ENCODE measurements at regions not wholly inside any gene's neighbourhood (a gene's known extent, or its start where the extent isn't known, plus 50 kb on each side); places are given as distances from the start of the nearest gene placed in this dataset.

- CTCF ChIA-PET, result no interaction called here
- H3K4me1 ChIP-seq (ENCODE audit: insufficient read depth, low read length), result no peaks in the 10 kb centered on the region
- no peaks in the 10 kb centered on the region for H3K79me2 ChIP-seq (ENCODE audit: low read length)
- POLR2A ChIA-PET (ENCODE audit: unreplicated experiment), result no interaction called here
- no peaks in the 10 kb centered on the region for H3F3A ChIP-seq (ENCODE audit: low read length, unreplicated experiment)
- H3K4me3 ChIP-seq (ENCODE audit: low read length), result no peak overlapping the region
- no peak for DNase-seq
- no peak overlapping the region for H2AFZ ChIP-seq (ENCODE audit: low read length)
- H3K9ac ChIP-seq (ENCODE audit: low read length), result no peak overlapping the region
- H3K4me2 ChIP-seq (ENCODE audit: low read length), result no peak overlapping the region
- BruUV-seq (replicated peaks), result no TSS peak
- H3K36me3 ChIP-seq (ENCODE audit: low read depth, low read length), result no peaks in the 10 kb centered on the region
- no peaks in the 10 kb centered on the region for H4K20me1 ChIP-seq (ENCODE audit: low read length)
- no peaks in the 10 kb centered on the region for H3K27me3 ChIP-seq (ENCODE audit: low read length)
- intact Hi-C loops (cut with micrococcal nuclease), result no loop called here
- TF ChIP-seq CTCF (conservative IDR thresholded peaks at IDR 0.05; ENCODE audit: low read depth, low read length), result no peak
- no peak for TF ChIP-seq EZH2phosphoT487 (IDR thresholded peaks at IDR 0.05; ENCODE audit: borderline replicate concordance, low read length)
- no peak for TF ChIP-seq EZH2 (IDR thresholded peaks at IDR 0.05; ENCODE audit: low read length, unreplicated experiment)
- no peaks in the 10 kb centered on the region for H3K9me3 ChIP-seq (ENCODE audit: low read length)
- ATAC-seq, result no peak
- no peak overlapping the region for H3K27ac ChIP-seq (ENCODE audit: low read length)
- H3K9me2 ChIP-seq (replicated peaks; ENCODE audit: low read length), result no peaks in the 10 kb centered on the region
Observed at GRCh38 chr10:32148864-32149251, 92.6 kb upstream of the KIF5B start.

DNA sequence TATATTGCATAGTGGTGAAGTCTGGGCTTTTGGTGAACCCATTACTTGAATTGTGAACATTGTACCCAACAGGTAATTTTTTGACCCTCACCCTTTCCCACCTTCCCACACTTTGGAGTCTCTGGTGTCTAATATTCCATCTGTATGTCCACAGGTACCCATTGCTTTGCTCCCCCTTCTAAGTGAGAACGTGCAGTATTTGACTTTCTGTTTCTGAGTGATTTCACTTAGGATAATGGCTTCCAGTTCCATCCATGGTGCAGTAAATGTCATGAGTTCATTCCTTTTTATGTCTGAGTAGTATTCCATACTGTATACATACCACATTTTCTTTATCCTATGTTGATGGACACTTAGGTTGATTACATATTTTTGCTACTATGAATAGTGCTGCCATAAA is 91.5 kb upstream of the KIF5B start:
- Histone ChIP-seq H4K20me1 (ENCODE audit: low read length) (no peaks in the 10 kb centered on the region), H3K79me2 (ENCODE audit: low read length) (no peaks in the 10 kb centered on the region), H2AFZ (ENCODE audit: low read length) (no peak overlapping the region), H3K4me1 (ENCODE audit: insufficient read depth, low read length) (no peaks in the 10 kb centered on the region), H3K27ac (ENCODE audit: low read length) (no peak overlapping the region), H3K9me2 (replicated peaks; ENCODE audit: low read length) (no peaks in the 10 kb centered on the region), H3K9me3 (ENCODE audit: low read length) (no peaks in the 10 kb centered on the region), H3K4me3 (ENCODE audit: low read length) (no peak overlapping the region), H3K4me2 (ENCODE audit: low read length) (no peak overlapping the region), H3K9ac (ENCODE audit: low read length) (no peak overlapping the region), H3K27me3 (ENCODE audit: low read length) (no peaks in the 10 kb centered on the region), H3F3A (ENCODE audit: low read length, unreplicated experiment) (no peaks in the 10 kb centered on the region), H3K36me3 (ENCODE audit: low read depth, low read length) (no peaks in the 10 kb centered on the region)
- intact Hi-C loops (cut with micrococcal nuclease), result no loop called here
- ATAC-seq (no peak), DNase-seq (no peak)
- ChIA-PET CTCF (no interaction called here), POLR2A (ENCODE audit: unreplicated experiment) (no interaction called here)
- TF ChIP-seq EZH2phosphoT487 (IDR thresholded peaks at IDR 0.05; ENCODE audit: borderline replicate concordance, low read length), result no peak
- BruUV-seq (replicated peaks), result no TSS peak

GRCh38 chr10:32146166-32146565 is 89.9 kb upstream of the KIF5B start:
- H3F3A ChIP-seq (ENCODE audit: low read length, unreplicated experiment), result no peaks in the 10 kb centered on the region
- TF ChIP-seq EZH2 (IDR thresholded peaks at IDR 0.05; ENCODE audit: low read length, unreplicated experiment) (no peak), EZH2phosphoT487 (IDR thresholded peaks at IDR 0.05; ENCODE audit: borderline replicate concordance, low read length) (no peak), CTCF (conservative IDR thresholded peaks at IDR 0.05; ENCODE audit: low read depth, low read length) (no peak)
- H3K27ac ChIP-seq (ENCODE audit: low read length), result no peak overlapping the region
- H3K4me3 ChIP-seq (ENCODE audit: low read length), result no peak overlapping the region
- POLR2A ChIA-PET (ENCODE audit: unreplicated experiment), result no interaction called here
- DNase-seq (no peak), ATAC-seq (no peak)
- no TSS peak for BruUV-seq (replicated peaks)
- H3K79me2 ChIP-seq (ENCODE audit: low read length), result no peaks in the 10 kb centered on the region
- H3K27me3 ChIP-seq (ENCODE audit: low read length), result no peaks in the 10 kb centered on the region
- no peaks in the 10 kb centered on the region for H3K4me1 ChIP-seq (ENCODE audit: insufficient read depth, low read length)
- H4K20me1 ChIP-seq (ENCODE audit: low read length), result no peaks in the 10 kb centered on the region
- intact Hi-C loops (cut with micrococcal nuclease), result no loop called here
- CTCF ChIA-PET, result no interaction called here
- no peaks in the 10 kb centered on the region for H3K36me3 ChIP-seq (ENCODE audit: low read depth, low read length)
- H3K9me2 ChIP-seq (replicated peaks; ENCODE audit: low read length), result no peaks in the 10 kb centered on the region
- H3K9ac ChIP-seq (ENCODE audit: low read length), result no peak overlapping the region
- H3K4me2 ChIP-seq (ENCODE audit: low read length), result no peak overlapping the region
- H2AFZ ChIP-seq (ENCODE audit: low read length), result no peak overlapping the region
- H3K9me3 ChIP-seq (ENCODE audit: low read length), result no peaks in the 10 kb centered on the region
